ENCODE measurements at regions not wholly inside any gene's neighbourhood (a gene's known extent, or its start where the extent isn't known, plus 50 kb on each side); places are given as distances from the start of the nearest gene placed in this dataset.
"Not testable (repeated sequence)": the region's sequence is repeated elsewhere in the genome, so short reads cannot be mapped to it uniquely, and the experiment has no call there.

- TF ChIP-seq POLR2A (IDR thresholded peaks at IDR 0.05; ENCODE audit: low read length) (no peak), GATA1 (IDR thresholded peaks at IDR 0.05; ENCODE audit: low read depth, low read length) (no peak)
- DNase-seq = no peak
Measured at GRCh38 chr4:134510544-134510943, 309.0 kb upstream of the PABPC4L start.

GRCh38 chr4:134505511-134505910, 303.9 kb upstream of the PABPC4L start:
- DNase-seq = no peak
- TF ChIP-seq POLR2A (IDR thresholded peaks at IDR 0.05; ENCODE audit: low read length) (no peak), GATA1 (IDR thresholded peaks at IDR 0.05; ENCODE audit: low read depth, low read length) (no peak)

- TF ChIP-seq GATA1 (IDR thresholded peaks at IDR 0.05; ENCODE audit: low read depth, low read length) (no peak), POLR2A (IDR thresholded peaks at IDR 0.05; ENCODE audit: low read length) (no peak)
- no peak for DNase-seq
Measured at GRCh38 chr4:134501973-134502643, 300.5 kb upstream of the PABPC4L start.

- not testable (repeated sequence) for DNase-seq
Measured at GRCh38 chr4:134501488-134501887, 299.9 kb upstream of the PABPC4L start.

DNA sequence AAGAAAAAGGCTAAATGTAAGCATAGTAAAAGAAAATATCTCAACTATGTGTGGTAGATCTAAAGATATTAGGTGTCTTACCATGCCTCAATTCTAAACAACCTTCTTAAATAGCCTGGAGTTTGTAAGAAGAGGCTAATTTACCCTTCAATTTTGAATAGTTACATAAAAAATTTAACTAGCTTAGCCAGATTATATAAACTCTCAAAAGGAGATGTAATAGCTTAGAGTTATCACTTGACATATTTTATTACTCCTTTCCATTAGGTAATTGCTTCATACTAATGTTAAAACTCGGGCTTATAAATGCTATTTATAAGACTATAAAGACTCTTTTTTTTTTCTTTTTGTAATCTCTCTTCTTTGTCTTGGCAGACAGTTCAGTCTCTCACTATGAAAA, 297.5 kb upstream of the PABPC4L start:
- DNase-seq = no peak
- no peak for TF ChIP-seq GATA1 (IDR thresholded peaks at IDR 0.05; ENCODE audit: low read depth, low read length)
- TF ChIP-seq POLR2A (IDR thresholded peaks at IDR 0.05; ENCODE audit: low read length) = no peak

DNA sequence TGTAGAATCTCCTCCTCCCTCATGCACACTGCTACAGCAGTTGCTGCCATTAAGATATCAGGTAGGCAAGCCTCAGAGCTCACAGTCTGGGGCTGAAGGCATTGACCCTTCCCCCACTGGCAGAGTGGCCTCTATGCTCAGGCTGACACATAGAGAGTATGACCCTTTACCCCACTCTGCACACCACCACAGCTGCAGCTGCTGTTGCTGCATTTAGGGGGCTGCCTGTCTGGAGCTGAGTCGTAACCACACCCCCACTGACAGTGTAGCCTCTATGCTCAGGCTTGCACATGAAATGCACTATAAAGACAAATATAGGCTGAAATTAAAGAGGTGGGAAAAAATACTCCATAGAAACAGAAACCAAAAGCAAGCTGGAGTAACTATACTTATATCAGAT, 289.3 kb upstream of the PABPC4L start:
- DNase-seq = no peak
- no peak for TF ChIP-seq GATA1 (IDR thresholded peaks at IDR 0.05; ENCODE audit: low read depth, low read length)
- no peak for TF ChIP-seq POLR2A (IDR thresholded peaks at IDR 0.05; ENCODE audit: low read length)

DNA sequence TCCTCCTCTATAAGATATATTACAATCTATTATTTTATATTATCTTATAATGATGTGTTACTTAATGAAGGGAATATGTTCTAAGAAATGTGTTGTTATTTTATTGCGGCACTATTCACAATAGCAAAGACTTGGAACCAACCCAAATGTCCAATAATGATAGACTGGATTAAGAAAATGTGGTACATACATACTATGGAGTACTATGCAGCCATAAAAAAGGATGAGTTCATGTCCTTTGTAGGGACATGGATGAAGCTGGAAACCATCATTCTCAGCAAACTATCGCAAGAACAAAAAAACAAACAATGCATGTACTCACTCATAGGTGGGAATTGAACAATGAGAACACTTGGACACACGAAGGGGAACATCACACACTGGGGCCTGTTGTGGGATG, 281.9 kb upstream of the PABPC4L start:
- not testable (repeated sequence) for DNase-seq

- DNase-seq = no peak
- no peak for TF ChIP-seq POLR2A (IDR thresholded peaks at IDR 0.05; ENCODE audit: low read length)
- TF ChIP-seq GATA1 (IDR thresholded peaks at IDR 0.05; ENCODE audit: low read depth, low read length) = no peak
Measured at GRCh38 chr4:134471569-134471968, 270.0 kb upstream of the PABPC4L start.

DNA sequence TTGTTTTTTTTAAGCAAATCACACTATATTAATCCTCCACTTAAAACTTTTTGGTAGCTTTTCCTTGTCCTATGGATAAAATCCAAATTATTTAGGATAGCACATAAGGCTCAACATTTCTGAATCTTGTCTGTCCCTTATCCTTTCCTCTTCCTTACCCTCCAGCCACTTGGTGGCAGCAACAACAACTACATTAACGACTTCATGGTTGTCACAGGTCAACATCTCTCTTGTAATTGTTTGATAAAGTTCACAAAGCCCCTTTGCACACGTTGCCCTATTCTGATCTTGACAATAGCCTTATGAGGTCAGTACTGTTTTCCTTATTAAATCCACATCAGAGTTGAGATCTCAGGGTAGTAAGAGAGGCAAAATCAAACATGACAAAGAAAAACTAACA, 269.0 kb upstream of the PABPC4L start:
- TF ChIP-seq GATA1 (IDR thresholded peaks at IDR 0.05; ENCODE audit: low read depth, low read length) = no peak
- no peak for TF ChIP-seq POLR2A (IDR thresholded peaks at IDR 0.05; ENCODE audit: low read length)
- no peak for DNase-seq

DNA sequence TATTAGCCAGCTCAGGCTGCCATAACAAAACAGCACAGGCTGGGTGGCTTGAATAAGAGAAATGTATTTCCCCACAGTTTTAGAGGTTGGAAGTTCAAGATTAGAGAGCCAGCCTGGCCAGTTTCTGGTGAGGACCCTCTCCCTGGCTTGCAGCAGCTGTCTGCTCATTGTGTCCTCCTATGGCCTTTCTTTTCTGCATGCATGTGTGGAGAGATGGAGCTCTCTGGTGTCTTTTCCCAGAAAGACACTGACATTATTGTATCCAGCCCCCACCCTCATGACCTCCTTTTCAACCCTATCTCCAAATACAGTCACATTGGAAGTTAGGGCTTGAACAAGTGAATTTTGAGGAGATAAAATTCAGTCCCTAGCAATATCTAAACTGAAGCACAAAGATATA, 263.8 kb upstream of the PABPC4L start:
- no peak for DNase-seq
- no peak for TF ChIP-seq POLR2A (IDR thresholded peaks at IDR 0.05; ENCODE audit: low read length)
- no peak for TF ChIP-seq GATA1 (IDR thresholded peaks at IDR 0.05; ENCODE audit: low read depth, low read length)

- TF ChIP-seq POLR2A (IDR thresholded peaks at IDR 0.05; ENCODE audit: low read length) = no peak
- no peak for TF ChIP-seq GATA1 (IDR thresholded peaks at IDR 0.05; ENCODE audit: low read depth, low read length)
- DNase-seq = no peak
Measured at GRCh38 chr4:134463771-134464170, 262.2 kb upstream of the PABPC4L start.

DNA sequence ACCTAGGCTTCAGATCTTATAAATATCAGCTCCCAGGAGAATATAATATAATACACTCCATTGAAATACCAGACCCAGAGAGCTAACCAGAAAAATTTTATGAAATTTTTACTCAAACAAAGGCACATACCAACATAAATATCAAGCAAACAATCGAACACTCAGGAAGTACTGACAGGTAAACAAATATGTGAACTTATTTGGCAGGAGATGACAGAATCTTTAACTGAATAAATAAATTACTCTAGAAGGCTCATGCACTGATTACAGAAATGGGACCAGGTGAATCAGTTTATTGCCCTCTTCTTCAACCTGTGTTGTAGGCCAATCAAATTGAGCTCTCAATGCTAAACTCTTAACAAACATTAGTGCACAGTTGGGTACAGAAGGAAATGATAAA, 225.2 kb upstream of the PABPC4L start:
- TF ChIP-seq POLR2A (IDR thresholded peaks at IDR 0.05; ENCODE audit: low read length) (no peak), GATA1 (IDR thresholded peaks at IDR 0.05; ENCODE audit: low read depth, low read length) (no peak)

DNA sequence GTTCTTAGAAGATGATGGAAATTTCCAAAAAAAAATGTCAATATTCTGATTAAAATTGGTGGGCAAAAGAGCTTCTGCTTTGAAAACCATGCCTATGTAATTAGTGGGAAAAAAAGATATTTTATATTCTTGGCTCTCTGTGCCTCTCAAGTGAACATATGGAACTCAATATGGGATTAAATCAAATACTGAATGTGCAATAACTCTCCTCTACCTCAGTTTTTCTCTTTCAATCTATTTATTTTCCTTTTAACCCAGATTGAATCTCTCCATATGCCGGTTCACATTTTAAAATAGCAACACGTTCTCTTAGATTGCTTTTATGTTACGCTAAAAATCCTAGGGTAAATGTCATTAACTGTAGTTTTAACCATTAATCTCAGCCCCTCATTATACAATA, 224.2 kb upstream of the PABPC4L start:
- DNase-seq = no peak
- TF ChIP-seq GATA1 (IDR thresholded peaks at IDR 0.05; ENCODE audit: low read depth, low read length) (no peak), POLR2A (IDR thresholded peaks at IDR 0.05; ENCODE audit: low read length) (no peak)

More for the DNA sequence above, 225.2 kb upstream of the PABPC4L start:
- no peak for DNase-seq

DNA sequence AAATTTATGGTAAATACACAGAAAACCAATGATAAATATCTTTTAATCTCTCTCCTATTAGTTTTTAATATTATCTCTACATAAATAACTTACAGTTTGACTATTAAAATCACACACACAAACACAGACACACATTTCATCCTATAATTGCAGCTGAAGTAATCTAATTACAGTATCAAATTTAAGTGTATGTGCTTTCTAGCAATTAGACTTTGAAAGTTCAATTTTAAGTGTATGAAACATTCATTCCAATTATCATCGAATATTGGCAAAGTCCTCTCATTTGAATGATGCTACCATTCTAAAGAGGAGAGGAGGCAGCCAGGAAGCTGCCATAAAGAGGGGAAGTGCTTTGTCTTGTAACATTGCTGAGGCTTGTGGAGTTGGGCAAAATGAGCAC, 221.2 kb upstream of the PABPC4L start:
- DNase-seq = no peak
- no peak for TF ChIP-seq POLR2A (IDR thresholded peaks at IDR 0.05; ENCODE audit: low read length)
- no peak for TF ChIP-seq GATA1 (IDR thresholded peaks at IDR 0.05; ENCODE audit: low read depth, low read length)

DNA sequence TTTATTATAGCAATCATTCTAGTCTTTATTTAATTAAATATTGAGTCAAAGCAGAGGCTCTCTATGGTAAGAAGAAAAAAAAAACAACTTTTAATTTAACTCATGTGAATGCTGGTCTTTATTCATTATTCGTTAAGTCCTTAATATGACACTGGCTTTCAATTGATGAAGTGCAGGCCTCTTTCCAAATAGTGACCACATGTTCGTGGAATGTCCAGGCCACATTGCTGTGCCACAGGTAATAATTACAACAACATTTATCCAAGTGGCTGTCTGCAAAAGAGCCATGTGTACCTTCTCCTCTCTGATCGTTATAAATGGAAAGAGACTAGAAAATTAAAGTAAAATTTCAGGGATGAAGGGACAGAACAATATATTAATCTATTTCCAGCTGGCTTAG, 220.1 kb upstream of the PABPC4L start:
- no peak for TF ChIP-seq GATA1 (IDR thresholded peaks at IDR 0.05; ENCODE audit: low read depth, low read length)
- TF ChIP-seq POLR2A (IDR thresholded peaks at IDR 0.05; ENCODE audit: low read length) = no peak
- no peak for DNase-seq

DNA sequence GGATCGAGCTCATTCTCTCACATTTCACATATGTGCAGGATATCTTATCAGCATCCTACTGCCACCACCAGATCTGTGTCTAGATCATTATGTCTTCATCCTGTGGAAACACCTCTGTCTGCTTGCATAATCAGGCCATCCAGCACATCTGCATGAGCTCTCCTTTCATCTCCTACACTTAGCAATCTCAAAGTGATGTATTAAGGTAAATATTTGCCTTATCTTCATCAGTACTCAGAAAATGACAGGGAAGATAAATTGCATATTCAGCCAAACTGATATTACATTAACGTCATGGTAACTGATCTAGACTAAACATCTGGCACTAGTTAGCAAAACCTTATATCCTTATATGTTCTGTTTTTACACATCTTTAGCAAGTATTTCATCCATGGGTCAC, 207.3 kb upstream of the PABPC4L start:
- no peak for DNase-seq
- TF ChIP-seq GATA1 (IDR thresholded peaks at IDR 0.05; ENCODE audit: low read depth, low read length) (no peak), POLR2A (IDR thresholded peaks at IDR 0.05; ENCODE audit: low read length) (no peak)
